GM21619 (cell line): ENCODE measurements at regions not wholly inside any gene's neighbourhood (a gene's known extent, or its start where the extent isn't known, plus 50 kb on each side); places are given as distances from the start of the nearest gene placed in this dataset.
"Not testable (repeated sequence)": the region's sequence is repeated elsewhere in the genome, so short reads cannot be mapped to it uniquely, and the experiment has no call there.

Experiments
- ATAC-seq: cut with Tn5 transposase; IDR thresholded peaks from one replicate; pipeline ENCODE4 v1.9.1; 2021; ENCODE audit not compliant: unreplicated experiment

DNA sequence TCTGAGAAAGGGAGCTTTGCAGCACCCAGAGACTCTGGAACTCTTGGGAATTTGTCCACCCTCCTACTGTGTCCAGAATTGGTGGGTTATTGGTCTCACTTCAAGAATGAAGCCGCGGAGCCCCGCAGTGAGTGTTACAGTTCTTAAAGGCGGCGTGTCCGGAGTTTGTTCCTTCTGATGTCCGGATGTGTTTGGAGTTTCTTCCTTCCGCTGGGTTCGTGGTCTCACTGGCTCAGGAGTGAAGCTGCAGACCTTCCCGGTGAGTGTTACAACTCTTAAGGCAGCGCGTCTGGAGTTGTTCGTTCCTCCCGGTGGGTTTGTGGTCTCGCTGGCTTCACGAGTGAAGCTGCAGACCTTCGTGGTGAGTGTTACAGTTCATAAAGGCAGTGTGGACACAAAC lies 824.7 kb downstream of the LRRTM4 start:
- ATAC-seq, result not testable (repeated sequence)

DNA sequence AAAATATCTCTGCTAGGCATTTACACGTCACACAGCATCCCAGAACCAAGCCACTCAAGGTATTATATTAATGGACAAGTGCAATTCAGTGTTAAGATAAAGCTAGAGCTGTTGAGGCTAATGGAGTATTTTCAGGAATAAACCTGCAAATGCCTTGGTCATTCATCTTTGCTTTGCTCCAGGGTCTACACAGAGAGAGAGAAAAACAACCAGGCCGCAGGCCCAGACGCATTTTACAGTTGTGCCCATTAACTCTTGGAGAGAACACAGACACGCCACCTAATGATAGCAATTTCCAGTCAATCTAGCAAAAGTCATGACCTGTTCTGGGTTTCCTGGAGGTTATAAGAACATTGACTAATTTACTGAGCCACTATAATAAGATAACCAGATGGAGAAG lies 829.3 kb downstream of the LRRTM4 start:
- no peak for ATAC-seq

DNA sequence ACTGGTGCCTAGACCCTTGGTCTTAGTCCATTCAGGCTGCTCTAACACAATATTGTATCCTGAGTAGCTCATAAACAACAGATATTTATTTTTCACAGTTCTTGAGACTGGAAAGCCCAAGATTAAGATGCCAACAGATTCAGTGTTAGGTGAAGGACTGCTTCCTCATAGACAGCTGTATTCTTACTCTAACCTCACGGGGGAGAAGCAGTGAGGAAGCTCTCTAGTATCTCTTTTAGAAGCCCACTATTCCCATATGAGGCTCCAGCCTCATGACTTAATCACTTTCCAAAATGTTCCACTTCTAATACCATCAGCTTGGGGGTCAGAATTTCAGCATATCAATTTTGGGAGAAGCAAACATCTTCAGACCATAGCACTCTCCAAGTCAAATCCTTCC lies 833.4 kb downstream of the LRRTM4 start:
- no peak for ATAC-seq

DNA sequence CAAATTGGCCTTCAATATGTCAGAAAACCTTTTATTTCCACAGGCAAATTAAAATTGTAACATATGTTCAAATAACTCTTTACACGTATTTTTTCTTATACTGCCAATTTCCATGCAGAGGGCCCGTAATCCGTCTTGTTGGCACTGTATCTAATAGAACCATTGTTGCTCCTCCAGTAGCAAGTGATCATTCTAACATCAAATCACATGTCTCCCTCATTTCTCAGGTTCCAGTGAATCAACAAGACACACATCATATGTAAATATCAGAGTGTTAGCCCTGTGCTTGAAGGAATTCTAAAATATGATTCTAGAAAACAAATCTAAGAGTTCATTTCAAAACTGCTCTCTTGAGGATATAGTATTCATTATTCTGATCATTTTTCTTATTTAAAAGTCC lies 834.3 kb downstream of the LRRTM4 start:
- ATAC-seq, result no peak

DNA sequence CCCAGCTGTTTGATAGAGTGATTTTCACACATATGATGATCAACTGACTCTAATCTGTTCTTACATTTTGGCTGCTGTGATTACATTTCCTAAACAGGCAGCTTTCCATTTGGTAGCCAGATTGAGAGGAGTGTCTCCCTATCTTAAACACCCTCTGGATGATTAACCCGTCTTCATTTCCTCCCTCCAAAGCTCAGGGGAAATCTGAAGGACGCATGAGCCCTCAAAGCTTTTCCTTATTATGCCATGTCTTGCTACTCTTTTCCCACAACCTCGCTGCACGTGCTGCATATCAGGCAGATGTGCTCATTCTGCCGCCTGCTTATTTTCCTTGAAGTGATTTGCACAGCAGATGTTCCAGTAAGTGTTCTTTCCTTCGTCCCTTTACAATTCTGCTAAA lies 837.4 kb downstream of the LRRTM4 start:
- no peak for ATAC-seq

DNA sequence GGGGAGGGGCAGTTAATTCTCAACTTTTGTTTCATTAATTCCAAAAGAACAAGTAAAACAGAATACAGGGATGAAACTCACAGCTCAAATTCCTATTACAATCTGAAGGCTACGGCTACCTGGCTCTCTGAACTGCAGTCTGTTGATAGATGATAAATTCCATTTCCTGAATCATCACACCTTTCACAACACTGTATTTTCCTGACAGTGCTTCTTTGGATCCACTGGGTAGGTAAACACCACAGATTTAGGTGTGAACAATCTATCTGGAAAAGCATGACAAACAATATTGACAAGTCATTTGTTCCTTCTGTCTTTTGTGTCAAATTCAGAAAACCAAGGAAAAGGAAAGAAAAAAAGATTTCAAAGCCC lies 843.2 kb downstream of the LRRTM4 start:
- no peak for ATAC-seq

DNA sequence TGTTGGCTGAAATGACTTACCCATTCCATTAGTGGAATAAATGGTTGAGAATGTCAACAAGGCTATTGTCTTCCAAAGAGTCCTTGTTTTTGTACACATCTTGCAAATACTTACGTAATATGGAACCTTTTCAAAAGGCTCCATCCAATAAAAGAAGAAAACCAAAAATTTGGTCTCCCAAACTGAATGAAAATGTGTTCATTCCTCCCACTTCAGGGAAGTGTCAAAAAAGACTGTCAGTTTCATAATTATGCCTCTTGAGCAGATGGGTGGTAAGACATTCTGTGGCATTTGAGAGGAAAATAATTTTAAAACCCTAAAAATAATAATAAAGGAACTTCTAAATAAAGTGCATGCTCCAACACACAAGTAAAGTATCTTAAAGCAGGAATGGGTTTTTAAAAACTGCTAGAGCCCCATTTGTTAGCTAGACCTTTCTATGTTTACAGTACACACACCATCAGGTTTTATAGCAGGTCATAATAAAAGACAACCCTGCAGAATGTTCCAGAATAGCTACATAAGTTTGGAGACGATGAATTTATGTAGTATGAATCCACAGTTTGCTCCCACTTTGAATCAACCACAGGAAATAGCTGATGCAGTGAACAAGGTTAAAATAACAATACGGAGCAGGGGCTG lies 843.7 kb downstream of the LRRTM4 start:
- no peak for ATAC-seq

DNA sequence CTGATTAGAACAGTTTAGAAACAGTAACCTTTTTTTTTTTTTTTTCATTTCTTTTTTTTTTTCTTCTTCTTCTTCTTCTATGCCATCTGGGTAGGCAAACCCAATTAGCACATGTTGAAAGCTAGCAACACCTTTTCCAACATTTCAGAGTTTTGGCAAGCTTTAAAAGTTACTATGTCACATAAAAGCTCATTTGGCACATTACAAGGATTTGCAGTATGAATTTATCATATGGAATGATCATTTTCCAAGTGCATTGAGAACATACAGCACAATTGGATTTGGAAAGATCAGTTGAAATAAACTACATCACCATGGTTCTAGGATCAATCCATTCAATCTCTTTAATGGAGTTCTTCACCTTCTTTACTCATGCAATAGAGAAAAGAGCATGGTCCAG lies 847.0 kb downstream of the LRRTM4 start:
- no peak for ATAC-seq

DNA sequence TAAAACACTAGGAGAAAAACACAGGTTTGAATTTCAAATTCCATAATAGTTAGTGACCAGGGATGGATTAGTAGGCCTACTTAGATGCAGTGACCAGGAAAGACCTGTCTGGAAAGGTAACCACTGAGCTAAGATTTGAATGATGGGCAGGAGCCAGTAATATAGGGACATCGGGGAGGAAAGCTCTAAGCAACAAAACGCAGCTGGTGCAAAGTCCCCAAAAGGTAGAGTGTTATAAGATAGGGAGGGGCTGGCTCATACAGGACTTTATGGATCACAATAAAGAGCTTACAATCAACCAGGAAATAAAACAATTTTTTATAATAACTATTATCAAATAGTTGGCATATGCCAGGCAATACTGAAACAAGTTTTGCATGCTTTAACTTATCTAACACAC lies 849.4 kb downstream of the LRRTM4 start:
- ATAC-seq, result no peak

DNA sequence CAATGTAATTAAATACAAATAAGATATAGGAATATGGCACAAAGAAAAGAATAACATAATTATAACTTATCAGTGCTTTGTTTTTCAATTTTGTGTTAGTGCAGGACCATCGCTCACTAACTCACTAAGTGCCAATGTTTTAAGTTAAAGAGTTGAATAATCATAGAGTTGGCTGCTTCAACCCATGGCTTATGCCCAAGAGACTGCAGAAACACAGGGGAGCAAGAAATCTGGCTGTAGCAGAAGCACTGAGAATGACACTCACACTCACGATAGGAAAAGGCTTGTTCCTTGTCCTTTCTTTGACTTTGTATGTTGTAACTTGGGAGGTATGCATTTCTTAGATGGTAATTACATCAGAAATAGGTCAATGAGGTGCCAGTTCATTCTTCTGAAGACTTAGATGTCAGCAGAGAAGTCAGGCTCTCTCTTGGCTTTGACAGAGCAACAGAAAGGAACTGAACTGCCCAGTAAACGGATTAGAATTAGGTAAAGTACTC lies 852.2 kb downstream of the LRRTM4 start:
- no peak for ATAC-seq

DNA sequence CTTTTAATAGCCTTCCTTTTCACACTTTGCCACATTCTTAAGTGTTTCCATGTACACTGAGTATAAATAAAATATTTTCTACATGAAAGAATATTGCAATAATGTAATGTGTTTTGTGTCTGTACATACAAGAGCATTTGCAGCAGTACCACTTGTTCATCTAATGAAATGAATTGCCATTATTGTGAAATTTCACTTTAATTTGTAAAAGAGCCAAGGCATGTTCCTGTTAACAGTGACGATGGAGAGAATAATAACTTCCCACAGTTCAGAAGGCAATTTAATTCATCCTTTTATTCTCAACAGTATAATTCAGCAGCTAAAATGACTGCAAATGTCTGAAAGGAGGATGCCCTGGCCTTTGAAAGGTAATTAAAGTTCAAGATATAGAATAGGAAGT lies 853.9 kb downstream of the LRRTM4 start:
- ATAC-seq, result no peak

DNA sequence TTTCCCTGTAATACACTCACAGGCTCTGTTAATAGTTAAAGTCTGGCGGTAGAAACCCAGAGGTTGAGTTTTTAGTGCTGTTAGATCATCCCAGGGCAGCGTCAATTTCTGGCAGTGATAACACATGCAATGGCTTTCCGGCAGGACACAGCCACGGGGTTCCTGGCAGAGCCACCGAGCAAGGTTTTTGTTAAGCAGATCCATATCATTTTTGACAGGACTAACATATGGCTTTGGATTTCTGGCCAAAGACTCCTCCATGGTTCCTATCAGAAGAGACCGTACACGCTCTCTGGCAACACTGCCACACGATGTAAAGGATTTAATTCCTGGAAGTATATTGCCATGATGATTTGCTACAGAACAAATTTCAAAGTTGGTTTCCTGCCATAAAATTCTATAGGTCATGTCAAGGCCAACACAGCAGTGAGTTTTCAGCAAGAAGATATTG lies 854.3 kb downstream of the LRRTM4 start:
- ATAC-seq, result no peak

DNA sequence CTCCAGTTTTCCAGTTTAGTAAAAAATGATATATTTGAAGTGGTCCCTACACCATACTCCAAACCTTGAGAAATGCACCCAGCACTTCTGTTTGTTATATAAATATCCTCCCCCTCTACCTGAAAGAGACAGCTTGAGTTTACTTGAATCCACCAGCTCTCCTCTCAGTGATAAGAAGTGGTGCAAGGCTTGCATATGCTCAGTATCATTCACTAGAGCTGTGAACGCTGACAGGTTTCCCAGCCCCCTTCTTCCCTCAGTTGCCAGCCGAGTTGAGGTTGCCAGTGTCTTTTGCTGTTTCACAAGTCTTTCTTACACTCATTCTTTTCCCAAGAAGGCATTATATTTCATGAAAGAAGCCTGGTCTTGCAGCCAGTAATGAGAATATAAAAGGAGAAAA lies 880.0 kb downstream of the LRRTM4 start:
- ATAC-seq, result no peak

DNA sequence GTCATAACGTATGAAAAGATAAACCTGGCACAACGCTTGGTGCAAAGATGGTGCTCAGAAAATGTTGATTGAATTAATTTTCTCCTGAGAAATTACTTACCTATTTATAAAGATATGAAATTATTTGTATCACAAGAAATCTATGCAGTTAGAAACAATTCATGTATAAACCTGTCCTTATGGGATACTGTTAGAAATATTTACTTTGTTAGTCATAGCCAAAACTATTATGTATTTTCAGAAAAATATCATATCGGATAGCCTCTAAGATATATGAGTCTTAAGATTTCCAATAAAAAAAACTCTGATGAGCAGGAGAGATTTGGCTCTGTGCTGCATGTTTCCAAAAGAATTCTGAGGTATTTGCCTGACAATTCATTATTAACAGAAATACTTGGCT lies 880.7 kb downstream of the LRRTM4 start:
- no peak for ATAC-seq

DNA sequence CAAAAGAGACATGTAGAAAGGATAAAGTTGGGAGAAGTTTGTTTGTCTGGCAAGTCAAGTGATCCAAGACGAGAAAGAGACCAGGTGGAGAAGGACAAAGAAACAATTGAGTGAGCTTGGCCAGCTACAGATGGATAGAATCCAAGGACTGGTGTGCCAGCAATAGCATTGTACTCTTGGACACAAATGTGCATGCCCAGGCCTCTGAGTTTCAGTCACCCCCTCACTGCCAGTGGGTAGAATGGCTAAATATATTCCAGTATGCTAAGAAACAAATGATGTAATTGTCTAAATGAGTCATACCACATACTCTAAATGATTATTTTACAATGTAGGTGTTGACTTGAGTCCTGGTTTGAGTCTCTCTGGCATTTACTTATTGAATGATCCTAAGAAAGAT lies 881.3 kb downstream of the LRRTM4 start:
- no peak for ATAC-seq

DNA sequence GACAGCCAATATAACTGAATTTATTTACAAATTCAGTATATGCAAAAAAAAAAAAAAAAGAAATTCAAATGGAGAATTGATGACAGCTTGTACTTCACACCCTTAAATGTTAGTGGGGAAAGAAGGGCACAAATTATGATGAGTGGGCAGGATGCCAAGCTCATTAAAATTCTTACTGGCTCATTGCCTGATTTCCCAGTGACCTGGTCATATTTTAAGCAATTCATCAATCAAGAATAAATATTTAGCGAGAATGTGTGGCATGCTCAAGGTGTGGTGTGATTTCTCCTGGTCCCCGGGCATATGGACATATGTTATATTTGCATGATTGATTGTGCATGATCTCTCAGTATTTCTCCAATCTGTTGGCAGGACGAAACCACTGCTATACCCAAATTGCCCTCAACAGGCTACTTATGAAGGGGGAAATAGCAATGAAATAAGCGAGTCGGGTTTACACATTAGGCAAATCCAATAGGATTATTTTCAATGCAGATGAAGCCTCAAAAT lies 883.0 kb downstream of the LRRTM4 start:
- no peak for ATAC-seq

DNA sequence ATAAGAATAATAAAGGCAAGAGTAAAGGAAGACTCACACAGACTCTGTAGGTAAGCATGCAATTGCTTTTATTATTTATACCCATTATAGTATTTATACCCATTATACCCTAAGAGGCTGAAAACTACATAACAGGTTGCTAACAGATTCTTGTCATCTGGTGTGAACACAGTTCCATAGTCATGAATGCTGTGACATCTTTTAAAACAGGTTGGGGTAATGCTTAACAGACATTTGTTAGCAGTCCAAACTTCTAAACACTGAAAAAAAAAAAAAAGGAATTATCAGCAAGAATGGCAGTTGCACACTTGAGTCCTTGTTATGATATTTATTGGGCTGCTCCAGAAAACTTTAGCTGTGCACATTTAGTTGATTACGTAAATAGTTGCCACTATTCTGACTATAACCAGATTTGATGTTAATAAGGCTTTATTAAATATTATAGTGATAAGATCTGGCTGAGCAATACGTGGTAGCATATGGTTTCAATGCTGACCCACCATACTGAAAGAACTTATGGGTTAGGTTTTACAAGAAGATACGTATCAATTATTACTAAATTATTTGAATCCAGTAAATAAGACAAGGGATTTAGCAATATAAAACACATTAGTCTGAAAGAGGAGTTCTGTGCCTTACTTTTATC lies 888.8 kb downstream of the LRRTM4 start:
- no peak for ATAC-seq

DNA sequence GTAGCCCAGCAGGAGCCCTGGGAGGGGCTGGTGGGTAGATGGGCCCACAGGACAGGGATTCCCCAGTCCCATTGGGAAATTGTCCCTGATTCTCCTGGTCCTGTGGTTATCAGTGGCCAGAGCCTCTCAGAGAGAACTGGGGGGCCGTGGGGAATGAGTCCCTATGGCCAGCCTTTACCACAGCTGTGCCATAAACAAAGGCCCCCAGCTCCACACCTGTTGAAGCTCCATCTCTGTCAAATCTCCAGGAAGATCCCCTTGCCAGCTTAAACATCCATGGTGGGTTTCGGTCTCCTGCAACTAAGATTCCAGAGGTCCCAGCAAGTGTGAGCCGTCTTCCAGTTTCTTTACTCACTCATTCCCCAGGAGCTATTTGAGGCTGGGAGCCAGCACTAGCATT lies 897.1 kb downstream of the LRRTM4 start:
- ATAC-seq, result no peak

DNA sequence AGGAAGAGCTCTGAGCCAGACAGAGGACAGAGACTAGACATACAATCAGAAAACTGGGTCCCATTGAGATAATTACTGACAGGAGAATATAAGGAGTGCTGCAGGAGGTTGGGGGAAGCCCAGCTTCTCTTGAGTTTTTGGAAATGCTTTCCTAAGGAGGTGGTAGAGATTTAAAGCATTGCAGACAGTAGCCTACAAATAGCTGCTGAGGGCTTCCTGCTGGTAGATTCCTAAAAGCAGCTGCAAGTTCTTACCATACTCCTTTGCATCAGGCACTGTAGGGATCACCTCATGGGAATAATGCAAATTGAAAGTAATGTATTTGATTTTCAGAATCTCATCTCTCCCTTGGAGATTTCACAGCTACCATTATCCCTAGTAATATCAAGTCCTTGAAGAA lies 902.6 kb upstream of the GCFC2 start:
- no peak for ATAC-seq

DNA sequence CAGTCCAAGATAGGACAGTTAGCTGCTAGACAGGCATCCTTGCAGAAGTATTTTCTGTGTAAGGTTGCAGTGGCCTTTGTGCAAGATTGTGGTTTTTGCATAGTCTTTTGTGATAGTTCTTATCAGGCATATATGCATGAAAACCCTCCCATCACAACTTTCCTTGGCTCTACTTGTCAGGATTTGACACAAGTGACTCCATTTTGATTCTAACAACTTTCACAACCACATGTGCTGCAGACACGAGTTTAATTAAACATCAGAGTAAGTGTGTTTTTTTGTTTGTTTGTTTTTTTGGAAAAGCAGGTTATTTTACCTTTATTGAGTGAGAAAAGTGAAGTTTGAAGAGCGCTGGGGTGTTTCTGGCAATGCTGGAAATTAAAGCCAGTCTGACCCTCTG lies 902.0 kb upstream of the GCFC2 start:
- no peak for ATAC-seq

DNA sequence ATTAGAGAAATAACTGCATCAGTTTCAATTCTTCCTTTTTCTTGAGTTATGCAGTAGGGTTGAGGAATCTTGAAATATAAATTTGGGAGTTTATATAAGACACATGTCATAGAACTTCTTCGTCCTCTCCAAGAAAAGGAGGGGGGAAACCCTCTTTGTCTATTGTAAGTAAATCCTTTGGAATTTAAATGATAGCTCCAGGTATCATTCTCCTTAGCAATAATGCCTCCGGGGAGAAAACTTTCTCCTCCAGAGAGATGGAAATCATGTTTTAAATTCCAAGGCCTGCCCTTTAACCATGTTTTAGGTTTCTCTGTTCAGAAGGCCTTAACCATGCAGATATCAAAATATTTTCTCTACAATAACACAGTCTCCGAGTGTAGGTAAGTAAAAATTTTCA lies 899.7 kb upstream of the GCFC2 start:
- ATAC-seq, result no peak

DNA sequence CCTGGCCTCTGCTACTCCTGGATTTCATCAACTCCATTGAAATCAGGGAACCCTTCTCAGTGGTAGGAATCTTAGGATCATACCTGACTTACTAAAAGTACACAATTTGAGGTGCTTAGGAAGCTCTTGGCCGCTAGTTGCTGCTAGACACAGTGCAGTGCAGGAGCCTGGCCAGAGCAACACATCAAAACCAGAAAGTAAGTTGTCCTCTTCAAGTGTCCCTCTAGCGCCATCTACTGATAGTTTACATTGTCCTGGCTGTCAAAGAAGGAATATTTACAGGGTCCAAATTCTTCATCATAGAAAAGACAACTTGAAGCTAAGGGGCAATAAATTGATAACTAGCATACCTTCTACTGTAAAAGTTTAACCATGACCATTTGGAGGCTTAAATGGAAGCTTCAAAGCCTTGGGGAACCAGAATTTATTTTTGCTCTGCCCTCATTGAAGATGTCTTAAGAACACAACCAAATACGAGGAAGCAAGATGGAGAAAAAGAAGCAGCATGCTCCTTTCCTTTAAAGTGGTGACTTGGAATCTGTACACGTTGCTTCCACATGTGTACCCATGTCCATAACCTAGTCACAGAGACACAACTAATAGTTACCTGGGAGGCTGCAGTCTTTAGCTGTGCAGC lies 889.1 kb upstream of the GCFC2 start:
- ATAC-seq, result peak; percentile 99
